ENCODE measurements at regions not wholly inside any gene's neighbourhood (a gene's known extent, or its start where the extent isn't known, plus 50 kb on each side); places are given as distances from the start of the nearest gene placed in this dataset.

GRCh38 chr3:86303935-86304334 lies 687.0 kb downstream of the VGLL3 start:
- Histone ChIP-seq H3K4me3 (no peak overlapping the region), H3K27ac (no peak overlapping the region), H3K4me1 (replicated peaks; ENCODE audit: insufficient read depth) (no peaks in the 10 kb centered on the region), H3K4me2 (no peak overlapping the region), H3K9me2 (ENCODE audit: insufficient read depth) (no peaks in the 10 kb centered on the region), H3F3A (ENCODE audit: insufficient read depth, low read depth) (no peaks in the 10 kb centered on the region), H3K27me3 (ENCODE audit: insufficient read depth, low read depth) (no peaks in the 10 kb centered on the region), H3K9me3 (ENCODE audit: insufficient read depth, low read depth) (no peaks in the 10 kb centered on the region), H3K79me2 (ENCODE audit: low read depth) (no peaks in the 10 kb centered on the region), H3K36me3 (ENCODE audit: low read depth) (no peaks in the 10 kb centered on the region), H4K20me1 (ENCODE audit: insufficient read depth) (no peaks in the 10 kb centered on the region), H2AFZ (no peak overlapping the region)
- DNase-seq = no peak
- POLR2A ChIA-PET (ENCODE audit: unreplicated experiment) = no interaction called here
- intact Hi-C loops (cut with micrococcal nuclease; ENCODE audit: unreplicated experiment) = no loop called here
- CTCF ChIA-PET = no interaction called here
- no peak for TF ChIP-seq EZH2 (IDR thresholded peaks at IDR 0.05; ENCODE audit: low read depth)
- no peak for TF ChIP-seq CTCF (conservative IDR thresholded peaks at IDR 0.05)
- BruUV-seq (replicated peaks) = no TSS peak

GRCh38 chr3:86282106-86282787 lies 708.7 kb downstream of the VGLL3 start:
- Histone ChIP-seq H3K9me3 (ENCODE audit: insufficient read depth, low read depth) (no peaks in the 10 kb centered on the region), H4K20me1 (ENCODE audit: insufficient read depth) (no peaks in the 10 kb centered on the region), H3K4me1 (replicated peaks; ENCODE audit: insufficient read depth) (no peaks in the 10 kb centered on the region), H2AFZ (no peak overlapping the region), H3K27ac (no peak overlapping the region), H3K9me2 (ENCODE audit: insufficient read depth) (no peaks in the 10 kb centered on the region; the same call in 1 of the 2 replicates), H3F3A (ENCODE audit: insufficient read depth, low read depth) (no peaks in the 10 kb centered on the region), H3K4me3 (no peak overlapping the region), H3K4me2 (no peak overlapping the region), H3K36me3 (ENCODE audit: low read depth) (no peaks in the 10 kb centered on the region), H3K27me3 (ENCODE audit: insufficient read depth, low read depth) (no peaks in the 10 kb centered on the region), H3K79me2 (ENCODE audit: low read depth) (no peaks in the 10 kb centered on the region)
- TF ChIP-seq EZH2 (IDR thresholded peaks at IDR 0.05; ENCODE audit: low read depth) (no peak), CTCF (conservative IDR thresholded peaks at IDR 0.05) (no peak)
- no TSS peak for BruUV-seq (replicated peaks)
- ChIA-PET POLR2A (ENCODE audit: unreplicated experiment) (no interaction called here), CTCF (no interaction called here)
- DNase-seq = no peak
- intact Hi-C loops (cut with micrococcal nuclease; ENCODE audit: unreplicated experiment) = no loop called here

GRCh38 chr3:86269364-86270155 lies 721.4 kb downstream of the VGLL3 start:
- Histone ChIP-seq H3K9me3 (ENCODE audit: insufficient read depth, low read depth) (no peaks in the 10 kb centered on the region), H3K4me1 (replicated peaks; ENCODE audit: insufficient read depth) (no peaks in the 10 kb centered on the region), H3F3A (ENCODE audit: insufficient read depth, low read depth) (no peaks in the 10 kb centered on the region), H3K4me2 (no peak overlapping the region), H2AFZ (no peak overlapping the region), H3K79me2 (ENCODE audit: low read depth) (no peaks in the 10 kb centered on the region), H3K4me3 (no peak overlapping the region), H3K9me2 (ENCODE audit: insufficient read depth) (no peaks in the 10 kb centered on the region), H4K20me1 (ENCODE audit: insufficient read depth) (no peaks in the 10 kb centered on the region), H3K27me3 (ENCODE audit: insufficient read depth, low read depth) (no peaks in the 10 kb centered on the region), H3K36me3 (ENCODE audit: low read depth) (no peaks in the 10 kb centered on the region), H3K27ac (no peak overlapping the region)
- BruUV-seq (replicated peaks) = no TSS peak
- POLR2A ChIA-PET (ENCODE audit: unreplicated experiment) = no interaction called here
- intact Hi-C loops (cut with micrococcal nuclease; ENCODE audit: unreplicated experiment) = no loop called here
- DNase-seq = no peak
- CTCF ChIA-PET = no interaction called here
- no peak for TF ChIP-seq CTCF (conservative IDR thresholded peaks at IDR 0.05)
- TF ChIP-seq EZH2 (IDR thresholded peaks at IDR 0.05; ENCODE audit: low read depth) = no peak
